AG08395 (cell line): ENCODE measurements at regions not wholly inside any gene's neighbourhood (a gene's known extent, or its start where the extent isn't known, plus 50 kb on each side); places are given as distances from the start of the nearest gene placed in this dataset.

Experiments
- DNase-seq: peaks from one replicate; pipeline ENCODE4 v3.0.0; 2012; ENCODE audit warnings: mixed read lengths, low spot score

DNA sequence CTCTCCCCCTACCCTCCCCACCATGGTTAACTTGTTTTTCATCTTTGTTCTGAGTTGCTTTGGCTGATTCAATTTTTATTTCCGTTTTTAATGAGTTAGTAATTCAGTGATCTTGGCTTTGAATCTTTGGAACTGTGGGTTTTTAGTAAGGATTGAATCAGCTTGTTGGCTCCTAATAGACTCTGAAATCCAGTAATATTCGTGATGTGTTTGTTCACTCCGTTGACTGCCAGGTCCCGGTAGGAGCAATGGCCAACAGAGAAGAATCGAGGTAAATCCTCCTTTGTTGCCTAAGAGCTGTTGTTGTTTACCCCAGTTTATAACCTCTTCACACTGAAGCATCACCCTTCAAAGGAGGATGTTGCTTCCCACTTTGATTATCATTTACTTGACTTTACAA lies 92.7 kb downstream of the PCSK1 start:
- no peak for DNase-seq

DNA sequence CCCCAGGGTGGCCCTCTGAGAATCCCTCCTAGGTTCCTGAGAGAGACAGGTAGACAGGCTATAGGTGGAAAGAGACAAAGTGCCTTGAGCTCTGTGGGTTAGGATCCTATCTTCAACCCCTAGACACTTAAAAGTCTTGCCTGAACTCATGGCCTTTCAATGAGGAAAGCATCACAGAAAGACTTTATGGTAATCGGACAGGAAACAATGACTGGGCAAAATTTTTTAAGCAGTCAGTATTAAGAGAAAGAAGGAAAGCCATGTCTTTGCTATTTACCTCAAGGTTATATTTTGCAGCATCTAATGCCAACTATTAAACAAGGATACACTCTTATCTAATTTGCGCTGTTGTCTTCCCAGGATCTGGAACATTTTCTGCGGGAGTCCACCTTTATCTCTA lies 93.2 kb downstream of the PCSK1 start:
- no peak for DNase-seq

DNA sequence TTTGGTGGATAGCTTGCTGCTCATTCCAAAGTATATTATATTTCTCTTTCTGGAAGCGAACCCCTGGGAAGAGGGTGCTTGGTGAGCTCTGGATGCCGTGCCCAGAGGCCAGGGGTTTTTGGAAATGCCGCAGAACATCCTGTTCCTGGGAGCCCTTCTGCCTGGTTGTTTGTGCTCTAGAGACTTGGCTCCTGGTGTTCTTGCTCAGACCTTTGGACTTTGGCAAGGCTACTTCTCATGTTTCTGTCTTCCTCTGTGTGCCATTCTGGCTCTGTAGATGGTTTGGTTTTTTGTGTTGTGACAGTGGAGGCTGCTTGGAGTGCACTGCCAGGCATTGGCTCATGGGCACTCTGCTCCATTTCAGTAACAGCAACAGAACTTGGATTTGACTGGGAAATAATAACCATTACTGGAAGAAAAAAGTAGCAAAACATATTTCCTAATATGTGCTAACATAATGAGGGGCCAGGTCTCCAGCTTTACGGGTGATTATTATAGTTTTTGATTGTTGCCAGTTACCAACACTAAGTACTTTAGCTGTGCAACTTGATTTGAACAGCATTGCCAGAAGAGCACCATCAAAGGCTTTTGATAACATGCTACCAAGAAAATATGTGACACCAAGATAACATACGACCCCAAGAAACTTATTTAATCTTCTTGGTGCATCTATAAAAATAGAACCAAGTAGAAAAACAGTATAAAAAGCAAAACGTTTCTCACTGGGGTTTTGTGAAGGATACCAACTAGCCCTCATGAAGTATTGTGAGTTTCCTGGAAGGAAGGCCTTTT lies 94.2 kb downstream of the PCSK1 start:
- DNase-seq: no peak

DNA sequence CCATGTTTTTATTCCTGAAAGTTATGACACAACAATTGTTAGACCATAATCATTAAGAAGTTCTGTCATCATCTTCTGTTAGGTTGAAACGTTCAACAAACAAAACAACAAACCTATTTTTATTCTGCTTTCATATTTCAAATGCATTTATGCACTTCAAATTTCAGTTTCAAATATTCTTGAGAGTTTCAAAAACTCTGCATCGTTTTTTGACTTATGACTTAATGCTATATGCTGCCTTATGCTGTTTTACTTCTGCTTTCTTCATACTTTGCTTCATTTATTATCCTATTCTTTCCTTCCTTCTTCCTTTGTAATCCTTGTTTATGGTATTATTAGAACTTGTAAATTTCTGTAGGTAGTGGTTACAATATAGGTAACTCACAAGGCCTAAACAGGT lies 95.0 kb downstream of the PCSK1 start:
- DNase-seq: no peak

DNA sequence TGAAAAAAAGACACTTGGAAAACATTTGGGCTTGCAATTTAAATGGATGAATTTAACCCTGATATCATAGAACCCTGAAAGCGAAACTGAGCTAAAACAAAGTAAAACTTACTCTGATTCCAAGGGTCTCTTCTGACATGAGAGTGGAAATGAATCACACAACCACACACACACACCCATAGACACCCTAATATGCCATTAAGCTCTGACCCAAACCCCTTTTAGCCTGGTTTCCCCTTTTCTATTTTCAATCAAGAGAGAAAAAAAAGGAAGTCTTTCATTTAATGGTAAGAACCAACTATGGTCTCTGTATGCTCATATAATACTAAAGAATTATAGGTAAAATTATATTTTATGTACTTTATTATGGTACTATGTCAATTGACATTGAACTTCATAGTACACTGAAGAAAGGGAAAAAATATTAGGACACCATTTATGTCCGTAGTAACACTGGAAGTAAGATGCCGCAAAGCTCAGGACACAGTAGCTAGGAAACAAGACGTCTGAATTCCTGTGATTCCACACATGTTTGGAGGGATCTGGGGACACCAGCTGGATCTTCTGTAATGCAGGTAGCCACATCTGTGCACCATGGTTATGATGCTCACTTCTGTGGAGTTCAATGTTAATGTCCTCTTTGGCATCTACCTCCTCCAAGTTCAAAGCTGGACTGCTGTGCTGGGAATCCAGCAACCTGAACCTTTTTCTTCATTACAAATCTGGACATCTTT lies 95.8 kb downstream of the PCSK1 start:
- DNase-seq: no peak

DNA sequence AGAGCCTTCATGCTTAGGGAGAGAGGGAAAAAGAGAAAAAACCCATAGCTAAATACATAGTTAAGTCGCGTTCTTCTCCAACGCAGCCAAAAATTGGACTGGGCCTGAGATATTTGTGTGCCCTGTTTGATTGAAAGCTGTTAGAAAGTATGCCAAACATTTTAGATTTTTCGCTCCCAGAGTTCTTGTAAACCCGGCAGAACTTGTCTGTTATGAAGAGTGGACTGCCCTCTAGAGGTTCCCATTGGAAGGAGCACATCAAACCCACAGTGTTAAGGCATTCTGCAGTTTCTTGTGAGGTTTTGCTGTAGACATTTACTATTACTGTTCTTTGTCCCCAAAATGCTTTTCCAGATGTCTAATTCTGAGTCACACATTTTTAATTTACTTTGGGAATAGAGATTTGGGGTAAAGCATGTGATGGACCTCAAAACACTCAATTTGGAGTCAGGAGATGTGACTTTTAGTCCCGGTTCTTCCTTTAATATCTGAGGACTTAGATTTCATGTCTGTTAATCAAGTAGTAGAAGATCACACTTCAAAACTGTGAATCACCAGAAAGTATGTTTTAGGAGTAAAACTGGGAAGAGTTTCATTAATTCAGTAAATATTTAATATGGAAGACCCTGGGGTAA lies 96.6 kb downstream of the PCSK1 start:
- peak; percentile 63 for DNase-seq

DNA sequence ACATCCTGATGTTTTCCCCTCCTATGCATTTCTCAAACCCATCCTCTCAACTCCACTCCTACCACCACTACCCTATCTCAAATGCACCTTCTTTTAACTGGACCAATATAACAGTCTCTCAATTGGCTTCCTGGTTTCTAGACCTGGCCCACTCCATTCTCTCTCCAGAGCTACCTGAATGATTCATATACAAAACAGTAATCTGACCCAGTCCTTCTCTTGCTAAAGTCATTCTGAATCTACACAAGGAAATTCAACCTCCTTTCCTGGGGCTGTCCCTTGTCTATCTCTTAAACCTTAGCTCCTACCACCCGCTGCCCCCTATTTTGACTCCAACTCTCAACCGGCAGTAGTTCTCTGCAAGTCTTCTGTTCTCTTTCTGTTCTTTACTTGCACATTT lies 97.2 kb downstream of the PCSK1 start:
- no peak for DNase-seq

DNA sequence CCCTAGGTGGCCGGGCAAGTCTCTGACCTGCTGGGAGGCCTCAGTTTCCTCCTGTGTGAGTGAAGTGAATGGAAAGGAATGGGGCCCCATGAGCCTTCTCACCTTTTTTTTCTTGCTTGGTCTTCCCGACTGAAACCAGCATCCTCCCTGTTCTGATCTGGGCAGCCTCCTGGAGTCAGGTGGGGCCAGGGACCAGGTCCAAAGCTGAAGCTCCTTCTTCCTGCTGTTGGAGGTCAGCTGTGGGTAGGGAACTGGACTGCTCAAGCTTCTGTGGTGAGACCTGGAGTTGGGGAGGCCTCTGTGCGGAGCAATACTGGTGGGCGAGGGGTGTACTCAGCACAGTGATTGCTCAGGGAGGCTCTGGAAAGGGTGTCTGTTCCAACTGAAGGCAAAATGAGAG lies 99.7 kb downstream of the PCSK1 start:
- no peak for DNase-seq

DNA sequence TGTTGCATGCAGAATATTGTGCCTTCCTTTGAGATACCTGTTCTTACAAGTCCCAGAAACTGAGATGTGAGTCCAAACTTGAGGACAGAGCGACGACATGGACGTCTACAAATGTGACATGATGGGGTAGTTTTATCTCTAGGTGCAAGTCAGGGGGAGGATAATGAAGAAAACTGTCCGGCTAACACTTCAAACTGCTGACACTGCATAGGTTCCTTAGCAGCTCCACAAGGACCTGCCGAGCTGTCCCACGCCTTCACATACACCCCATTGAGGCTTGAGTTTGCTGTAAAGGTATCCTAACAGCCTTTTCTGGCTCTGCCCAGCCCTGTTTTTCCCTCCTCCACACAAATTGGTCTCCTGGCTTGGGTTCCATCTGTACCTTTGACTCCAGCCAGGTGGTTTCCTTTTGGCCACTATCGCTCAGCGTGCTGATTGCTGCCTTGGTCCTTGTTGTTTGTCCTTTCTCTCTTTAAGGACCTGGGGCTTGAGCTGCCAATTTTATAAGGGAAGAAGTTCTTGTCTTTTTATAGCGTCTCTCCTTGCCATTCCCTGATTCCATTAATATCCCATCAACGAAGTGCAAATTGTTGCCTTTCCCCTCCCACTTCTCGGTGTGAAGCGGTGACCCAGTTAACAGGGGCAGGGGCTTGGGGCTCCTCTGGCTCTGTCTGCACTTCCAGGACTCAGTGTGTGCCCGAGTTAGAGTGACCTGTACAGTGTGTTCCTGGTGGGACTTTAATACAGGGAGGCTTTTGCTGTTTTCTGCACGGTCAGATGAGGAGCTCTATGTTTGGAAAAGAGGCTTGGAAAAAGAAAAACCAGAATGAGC lies 100.3 kb downstream of the PCSK1 start:
- no peak for DNase-seq

DNA sequence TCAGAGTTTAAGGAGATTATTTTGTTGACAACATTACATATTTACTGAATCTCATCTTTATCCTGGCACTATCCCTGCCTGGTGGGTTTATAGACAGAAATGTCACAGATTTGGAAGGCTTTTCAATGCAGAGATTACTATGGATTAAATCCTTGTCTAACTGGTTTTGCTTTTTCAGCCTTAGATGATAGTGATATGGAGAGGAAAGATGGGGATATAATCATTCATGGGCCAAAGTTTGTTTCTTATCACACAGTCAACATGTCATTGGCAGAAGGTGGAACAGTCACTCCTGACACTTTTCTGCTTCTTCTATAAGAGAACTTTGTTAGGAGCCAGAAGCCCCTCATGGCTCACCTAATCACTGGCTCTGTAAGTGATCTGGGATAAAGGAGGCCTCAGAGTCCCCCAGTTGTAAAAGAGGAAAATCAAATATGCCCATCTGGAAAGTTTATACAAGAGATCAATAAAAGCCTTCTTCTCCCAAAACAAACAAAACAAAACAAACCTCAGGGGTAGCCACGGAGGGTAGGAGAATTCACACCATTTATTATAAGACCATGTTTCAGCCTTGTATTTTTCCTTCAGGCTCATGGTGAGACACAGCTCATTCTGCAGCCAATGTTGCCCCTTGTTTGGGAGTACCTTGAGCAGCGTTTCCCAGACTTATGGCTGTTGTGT lies 101.2 kb downstream of the PCSK1 start:
- DNase-seq: no peak

DNA sequence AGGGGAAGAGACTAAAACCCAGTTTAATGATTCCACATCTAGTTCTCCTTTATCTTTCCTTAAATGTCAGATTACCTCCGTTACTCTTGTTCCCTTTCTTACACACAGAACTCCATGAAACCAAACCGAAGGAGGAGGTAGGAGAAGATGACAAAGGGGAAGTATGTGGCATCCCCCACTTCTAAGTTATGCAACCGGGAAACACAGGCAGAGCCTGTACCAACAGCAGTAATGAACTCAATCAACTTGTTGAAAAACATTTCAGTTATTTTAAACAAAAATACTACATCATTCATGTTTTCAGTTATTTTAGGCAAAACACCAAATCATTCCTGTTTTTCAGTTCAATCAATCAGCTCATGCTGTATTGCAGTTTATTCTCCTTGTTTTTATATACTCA lies 101.8 kb downstream of the PCSK1 start:
- no peak for DNase-seq

DNA sequence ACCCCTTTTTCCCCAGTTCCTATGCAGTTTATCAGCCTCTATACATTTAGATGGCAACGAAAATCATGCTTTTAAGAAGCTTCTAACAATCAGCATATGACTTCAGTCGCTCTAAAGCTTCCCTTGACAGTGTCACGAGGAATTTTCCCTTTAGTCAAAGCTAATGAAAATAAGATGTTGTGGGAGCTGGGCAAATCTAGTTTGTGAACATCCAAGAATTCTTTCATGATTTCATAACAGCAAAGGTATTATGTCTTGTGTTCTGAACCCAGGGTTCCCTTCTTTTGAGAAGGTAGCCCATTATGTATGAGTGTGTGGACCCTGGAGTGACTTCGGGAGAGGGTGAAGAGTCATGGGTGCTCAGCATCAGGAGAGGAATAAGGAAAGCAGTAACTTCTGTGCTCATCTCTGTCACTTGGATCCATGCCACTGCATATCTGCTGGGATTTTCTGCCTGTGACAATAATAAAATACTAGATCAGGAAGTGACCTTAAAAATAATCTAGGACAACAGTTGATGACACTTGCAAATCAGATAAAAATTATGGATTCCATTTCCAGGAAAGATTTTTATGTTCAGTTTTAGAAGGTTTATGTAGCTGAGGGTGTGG lies 102.4 kb downstream of the PCSK1 start:
- DNase-seq: no peak

DNA sequence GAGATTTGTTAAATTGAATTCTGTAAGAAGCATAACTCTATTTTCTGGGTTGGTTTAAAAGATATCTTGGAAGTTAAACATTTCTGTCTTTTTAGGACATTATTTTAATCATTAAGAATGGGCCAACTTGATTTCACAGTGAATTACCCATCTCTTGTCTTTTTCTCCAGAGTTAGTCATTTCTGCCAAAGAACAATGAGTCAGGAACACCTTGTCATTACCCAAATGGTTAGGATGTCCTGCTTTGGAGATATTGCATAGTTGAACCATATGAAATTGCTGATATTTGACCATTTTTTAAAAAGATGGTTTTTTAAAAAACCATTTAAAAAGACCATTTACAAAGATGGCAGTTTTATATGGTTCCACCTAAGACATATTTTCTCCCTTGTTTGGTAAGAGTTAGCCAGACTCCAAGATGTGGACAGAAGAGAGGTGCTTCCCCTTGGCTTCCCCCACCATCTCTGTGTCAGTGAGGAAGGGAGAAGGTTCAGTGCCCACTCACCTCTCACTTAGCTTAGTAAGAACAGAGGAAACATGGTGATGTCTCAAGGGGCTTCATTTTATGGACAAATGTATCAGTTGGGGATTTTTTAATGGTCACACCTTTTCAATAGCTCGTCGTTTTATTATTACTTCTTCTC lies 103.0 kb downstream of the PCSK1 start:
- no peak for DNase-seq

DNA sequence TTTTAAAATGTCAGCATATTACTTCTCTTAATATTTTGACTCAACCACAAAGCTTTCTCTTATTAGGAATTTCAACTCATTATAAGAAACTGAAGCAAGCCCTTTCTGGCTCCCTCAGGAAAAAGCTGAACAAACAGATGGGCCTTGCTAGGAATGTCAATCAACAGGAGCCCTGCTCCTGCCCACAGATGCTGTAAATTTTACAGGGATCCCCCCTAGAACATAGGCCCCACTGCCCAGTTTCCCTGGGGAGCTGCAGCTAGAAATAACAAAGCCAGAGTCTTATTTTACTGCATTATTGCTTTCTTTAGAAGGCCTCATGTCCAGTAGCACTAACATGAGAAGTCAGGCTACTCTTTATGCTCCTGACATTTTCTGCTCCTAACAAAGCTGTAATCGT lies 103.8 kb downstream of the PCSK1 start:
- no peak for DNase-seq

DNA sequence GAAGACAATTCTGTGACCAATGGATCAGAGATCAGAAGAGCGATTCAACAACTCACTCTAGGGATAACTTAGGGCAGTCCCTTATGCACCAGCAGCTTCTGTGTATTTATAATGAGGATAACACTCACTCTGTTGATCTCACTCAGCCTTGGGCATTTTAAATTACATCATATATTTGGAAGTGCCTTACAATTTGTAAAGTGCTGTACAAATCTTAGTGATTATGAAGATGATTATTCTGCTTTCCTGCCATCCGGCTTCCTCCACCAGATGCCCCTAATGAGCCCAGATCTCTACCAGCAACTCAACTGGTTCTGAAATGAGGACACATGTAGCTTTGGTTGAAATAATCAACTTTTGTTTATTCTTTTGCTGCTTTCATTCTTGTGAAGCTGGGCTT lies 105.3 kb downstream of the PCSK1 start:
- DNase-seq: no peak

DNA sequence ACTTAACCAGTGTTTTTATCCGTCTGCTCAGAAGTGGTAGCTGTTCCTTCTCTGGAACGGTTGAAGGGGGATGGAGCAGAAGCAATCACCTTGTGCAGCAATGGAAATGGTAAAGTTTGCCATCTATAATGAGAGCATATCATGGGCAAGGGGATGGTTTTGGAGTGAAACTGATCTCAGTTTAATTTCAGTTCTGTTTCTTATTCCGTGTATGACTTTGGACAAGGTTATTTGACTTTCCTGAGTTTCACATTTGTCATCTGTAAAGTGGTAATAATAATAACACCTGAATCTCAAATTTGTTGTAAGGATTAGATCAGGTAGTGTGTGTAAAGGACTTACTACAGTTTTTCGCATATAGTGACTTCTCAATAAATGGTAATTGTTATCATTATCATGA lies 106.1 kb downstream of the PCSK1 start:
- no peak for DNase-seq

DNA sequence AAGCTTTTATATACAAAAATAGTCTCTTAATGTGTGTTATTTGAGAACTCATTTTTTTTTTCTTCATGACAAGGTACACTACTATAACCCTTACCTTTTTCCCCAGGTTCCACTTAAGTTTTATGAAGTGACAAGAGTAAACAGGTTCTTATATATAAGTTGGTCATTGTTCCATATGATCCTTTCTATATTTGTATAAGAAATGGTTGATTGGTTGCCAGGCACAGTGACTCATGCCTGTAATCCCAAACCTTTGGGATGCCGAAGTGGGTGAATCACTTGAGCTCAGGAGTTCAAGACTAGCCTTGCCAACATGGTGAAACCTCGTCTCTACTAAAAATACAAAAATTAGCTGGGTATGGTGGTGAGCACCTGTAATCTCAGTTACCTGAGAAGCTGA lies 108.3 kb downstream of the PCSK1 start:
- no peak for DNase-seq

DNA sequence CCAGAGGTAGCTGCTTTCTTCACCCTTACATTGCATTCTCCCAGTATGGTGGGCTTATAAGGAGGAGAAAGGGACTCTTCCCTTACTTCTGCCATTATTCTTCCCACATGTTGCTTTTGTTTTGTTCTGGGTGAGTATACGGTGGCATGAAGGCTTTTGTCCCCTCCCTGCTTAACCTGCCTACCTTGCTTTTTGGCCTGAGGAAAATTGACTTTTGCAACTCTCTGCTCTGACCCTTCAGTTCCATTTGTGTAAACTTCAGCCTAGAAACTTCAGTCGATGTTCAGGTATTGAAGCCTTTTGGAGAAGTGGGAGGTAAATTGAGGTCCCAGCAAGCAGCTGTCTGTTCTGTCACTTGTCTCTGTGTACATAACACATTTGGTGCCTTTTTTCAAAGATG lies 110.2 kb downstream of the PCSK1 start:
- no peak for DNase-seq

DNA sequence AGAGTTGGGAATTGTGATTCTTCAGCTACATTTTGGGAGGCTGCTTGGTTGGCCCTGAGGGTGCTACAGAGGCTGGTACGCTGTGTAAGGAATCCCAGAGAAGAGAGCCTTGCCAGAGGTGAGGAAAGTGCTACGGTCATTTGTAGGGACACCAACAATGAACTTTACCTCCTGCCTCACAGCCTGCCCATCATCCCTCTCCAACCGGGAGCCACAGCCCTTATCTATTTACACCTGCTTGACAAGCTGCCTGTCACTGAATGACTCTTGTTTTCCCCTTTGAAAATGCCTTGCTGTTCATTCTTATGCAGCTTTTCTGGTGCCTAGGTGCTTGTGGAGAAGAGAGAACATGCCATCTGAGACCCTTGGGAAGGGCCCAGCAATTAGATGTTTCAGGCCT lies 110.8 kb downstream of the PCSK1 start:
- no peak for DNase-seq

DNA sequence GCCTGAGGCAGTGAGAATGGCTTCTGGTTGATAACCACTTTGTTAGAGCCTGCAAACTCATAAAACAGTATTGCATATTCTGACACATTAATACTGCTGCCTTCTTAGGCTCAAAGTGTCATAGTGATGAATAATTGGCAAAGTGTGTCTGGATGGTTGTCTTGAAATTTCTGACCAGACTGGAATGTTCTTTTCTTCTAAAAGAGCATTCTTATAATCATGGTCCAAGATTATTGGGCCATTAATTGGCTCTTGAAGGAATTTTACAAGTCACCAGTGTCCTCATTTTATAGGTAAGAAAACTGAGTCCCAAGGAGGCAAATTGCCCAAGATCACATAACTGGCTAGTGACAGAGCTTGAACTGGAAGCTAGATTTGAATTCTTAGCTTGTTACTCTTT lies 111.7 kb downstream of the PCSK1 start:
- DNase-seq: peak; percentile 37

DNA sequence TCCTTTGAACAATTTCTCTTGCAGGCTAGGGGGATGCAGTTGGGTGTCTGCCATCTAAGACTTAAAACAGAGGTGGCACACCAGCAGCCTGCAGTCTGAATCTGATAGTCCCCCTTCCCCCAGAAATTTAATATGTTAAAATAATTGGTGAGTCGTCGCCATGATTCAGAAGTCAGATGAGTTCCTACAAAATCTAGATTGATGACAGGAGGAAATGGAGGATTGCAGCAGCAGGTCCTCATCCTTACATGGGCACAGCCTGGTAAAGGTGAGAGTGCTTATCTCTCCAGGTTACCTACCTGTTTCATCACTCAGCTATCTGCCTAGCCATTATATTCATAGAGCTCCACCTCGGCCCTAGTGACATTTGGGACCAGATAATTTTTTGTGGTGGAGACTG lies 112.3 kb downstream of the PCSK1 start:
- no peak for DNase-seq
